NCI-H2107 treated with DMSO at 0.1 percent for 48 hours (cell line): ENCODE measurements at regions not wholly inside any gene's neighbourhood (a gene's known extent, or its start where the extent isn't known, plus 50 kb on each side); places are given as distances from the start of the nearest gene placed in this dataset.

Experiments
- DNase-seq: peaks from one replicate; lab custom pipeline; 2025; ENCODE audit not compliant: unreplicated experiment; lab: John Stamatoyannopoulos, UW

- DNase-seq, result no peak
Measured at GRCh38 chr2:147482111-147482895, 362.5 kb upstream of the ACVR2A start.

- no peak for DNase-seq
Measured at GRCh38 chr2:147479358-147479757, 365.5 kb upstream of the ACVR2A start.

- DNase-seq, result no peak
Measured at GRCh38 chr2:147473075-147473474, 371.8 kb upstream of the ACVR2A start.

- DNase-seq, result no peak
Measured at GRCh38 chr2:147471126-147471525, 373.7 kb upstream of the ACVR2A start.

- DNase-seq, result peak; percentile 92
Measured at GRCh38 chr2:147469471-147469870, 375.4 kb upstream of the ACVR2A start.

- no peak for DNase-seq
Measured at GRCh38 chr2:147468963-147469362, 375.9 kb upstream of the ACVR2A start.

GRCh38 chr2:147468349-147468748, 376.5 kb upstream of the ACVR2A start:
- DNase-seq, result no peak

GRCh38 chr2:147467441-147467840, 377.4 kb upstream of the ACVR2A start:
- no peak for DNase-seq

- DNase-seq, result no peak
Measured at GRCh38 chr2:147464737-147465357, 380.0 kb upstream of the ACVR2A start.

GRCh38 chr2:147463881-147464520, 380.8 kb upstream of the ACVR2A start:
- DNase-seq, result no peak

GRCh38 chr2:147460155-147460554, 384.7 kb upstream of the ACVR2A start:
- no peak for DNase-seq

- DNase-seq, result no peak
Measured at GRCh38 chr2:147456779-147457178, 388.1 kb upstream of the ACVR2A start.

GRCh38 chr2:147451902-147452515, 392.8 kb upstream of the ACVR2A start:
- DNase-seq, result peak; percentile 80

GRCh38 chr2:147450661-147451510, 393.9 kb upstream of the ACVR2A start:
- DNase-seq, result peak; percentile 15

GRCh38 chr2:147449323-147449991, 395.4 kb upstream of the ACVR2A start:
- peak; percentile 50 for DNase-seq

- peak; percentile 72 for DNase-seq
Measured at GRCh38 chr2:147442816-147443215, 402.0 kb upstream of the ACVR2A start.

GRCh38 chr2:147441182-147441581, 403.6 kb upstream of the ACVR2A start:
- no peak for DNase-seq

GRCh38 chr2:147440734-147441133, 404.1 kb upstream of the ACVR2A start:
- DNase-seq, result peak; percentile 95

- no peak for DNase-seq
Measured at GRCh38 chr2:147439986-147440385, 404.8 kb upstream of the ACVR2A start.

- no peak for DNase-seq
Measured at GRCh38 chr2:147438882-147439281, 405.9 kb upstream of the ACVR2A start.
